Astrocyte of the spinal cord (primary cell): ENCODE measurements at regions not wholly inside any gene's neighbourhood (a gene's known extent, or its start where the extent isn't known, plus 50 kb on each side); places are given as distances from the start of the nearest gene placed in this dataset.

Experiments used
- DNase-seq: peaks from one replicate; pipeline ENCODE4 v3.0.0; 2011; ENCODE audit warnings: low read depth, low spot score
- H3K4me3 ChIP-seq: 2 replicates; pipeline ENCODE4 v1.5.1; 2011; ENCODE audit warnings: low read depth, mild to moderate bottlenecking, low read length, moderate library complexity
- in situ Hi-C: cut with HindIII; loops from 2 replicates; pipeline ENCODE4 v1.10.0; 2017; ENCODE audit warnings: low sequenced_read_pairs
- TF ChIP-seq, protein P1 (sequence below): IDR thresholded peaks from 2 replicates; pipeline ENCODE4 v1.5.1; 2012; ENCODE audit warnings: low read depth, mild to moderate bottlenecking, low read length, inconsistent platforms

DNA sequence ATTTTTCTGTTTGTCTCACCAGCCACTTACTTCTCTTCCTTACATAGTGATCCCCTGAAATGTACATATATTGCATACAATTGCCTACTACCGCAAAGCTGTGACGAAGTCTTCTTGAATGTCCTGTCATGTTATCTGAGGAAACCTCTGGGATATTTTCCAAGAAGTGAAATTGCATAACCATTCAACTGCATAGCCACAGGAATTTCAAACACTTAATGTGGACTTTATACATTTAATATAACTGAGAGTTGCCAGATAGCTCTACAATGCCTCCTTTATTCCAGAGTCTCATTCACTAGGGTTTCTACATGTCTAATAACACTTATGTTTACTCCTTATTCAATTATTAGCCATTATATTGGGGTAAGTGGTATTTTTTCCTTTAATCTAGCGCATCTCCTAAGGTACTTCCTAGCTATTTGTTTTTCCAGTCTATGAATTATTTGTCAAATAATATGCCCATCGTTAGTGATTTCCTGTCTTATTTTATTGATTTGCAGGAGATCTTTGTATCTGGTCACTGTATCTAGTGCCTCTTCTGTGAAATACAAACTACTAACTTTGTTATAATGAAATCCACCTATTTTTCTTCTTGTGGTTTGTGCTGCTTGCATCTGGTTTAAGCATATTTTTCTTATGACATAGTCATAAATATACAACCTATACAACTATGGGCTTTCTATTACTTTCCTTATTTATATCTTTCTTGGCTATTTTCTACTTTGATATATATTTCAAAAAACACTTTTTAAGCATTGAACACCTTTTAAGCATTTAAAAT lies 69.2 kb upstream of the GRID2 start:
- peak; percentile 99 for DNase-seq
- TF ChIP-seq, protein P1, sequence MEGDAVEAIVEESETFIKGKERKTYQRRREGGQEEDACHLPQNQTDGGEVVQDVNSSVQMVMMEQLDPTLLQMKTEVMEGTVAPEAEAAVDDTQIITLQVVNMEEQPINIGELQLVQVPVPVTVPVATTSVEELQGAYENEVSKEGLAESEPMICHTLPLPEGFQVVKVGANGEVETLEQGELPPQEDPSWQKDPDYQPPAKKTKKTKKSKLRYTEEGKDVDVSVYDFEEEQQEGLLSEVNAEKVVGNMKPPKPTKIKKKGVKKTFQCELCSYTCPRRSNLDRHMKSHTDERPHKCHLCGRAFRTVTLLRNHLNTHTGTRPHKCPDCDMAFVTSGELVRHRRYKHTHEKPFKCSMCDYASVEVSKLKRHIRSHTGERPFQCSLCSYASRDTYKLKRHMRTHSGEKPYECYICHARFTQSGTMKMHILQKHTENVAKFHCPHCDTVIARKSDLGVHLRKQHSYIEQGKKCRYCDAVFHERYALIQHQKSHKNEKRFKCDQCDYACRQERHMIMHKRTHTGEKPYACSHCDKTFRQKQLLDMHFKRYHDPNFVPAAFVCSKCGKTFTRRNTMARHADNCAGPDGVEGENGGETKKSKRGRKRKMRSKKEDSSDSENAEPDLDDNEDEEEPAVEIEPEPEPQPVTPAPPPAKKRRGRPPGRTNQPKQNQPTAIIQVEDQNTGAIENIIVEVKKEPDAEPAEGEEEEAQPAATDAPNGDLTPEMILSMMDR, result no peak
- no peak overlapping the region for H3K4me3 ChIP-seq
- in situ Hi-C loops, result no loop called here

DNA sequence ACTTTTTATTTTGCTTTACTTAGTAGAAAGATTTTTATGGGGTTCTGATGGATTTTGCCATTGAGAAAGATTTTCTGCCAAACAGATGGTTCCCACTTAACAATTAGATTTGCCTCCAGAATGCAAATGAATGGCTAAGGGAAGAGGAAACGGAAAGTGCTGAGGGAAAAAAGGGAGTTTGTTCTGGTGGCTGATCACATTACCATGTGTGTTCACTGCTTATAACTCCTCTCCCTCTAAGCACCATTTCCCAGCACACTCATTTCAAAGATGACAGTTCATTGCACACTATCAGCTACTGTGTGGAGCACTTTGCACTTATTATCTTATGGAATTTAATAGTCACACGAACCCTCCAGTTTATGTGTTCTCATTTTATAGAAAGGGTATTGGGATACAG lies 68.0 kb upstream of the GRID2 start:
- TF ChIP-seq, protein P1, result no peak
- peak; percentile 19 for DNase-seq
- in situ Hi-C loops, result no loop called here

DNA sequence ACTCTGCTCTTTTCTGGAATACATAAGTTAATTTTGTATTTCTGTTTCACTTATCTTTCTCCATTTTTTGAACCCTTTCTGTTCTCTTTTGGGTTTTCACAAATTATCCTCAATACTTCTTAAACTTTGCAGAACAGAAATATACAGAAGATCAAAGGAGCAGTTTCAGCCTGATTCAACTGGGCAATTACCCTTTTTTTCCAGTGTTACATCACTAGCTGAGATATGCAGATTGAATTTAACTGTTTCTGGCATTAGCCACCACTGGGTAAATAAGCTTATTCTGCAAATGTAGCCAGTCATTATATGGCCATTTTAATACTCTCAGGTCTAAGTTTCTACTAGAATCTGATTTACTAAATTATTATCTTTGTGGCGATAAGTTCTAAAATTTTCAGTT lies 66.9 kb upstream of the GRID2 start:
- H3K4me3 ChIP-seq, result no peak overlapping the region
- TF ChIP-seq, protein P1, result no peak
- in situ Hi-C loops, result no loop called here
- peak; percentile 79 for DNase-seq

More for the DNA sequence above, 68.0 kb upstream of the GRID2 start:
- no peak overlapping the region for H3K4me3 ChIP-seq

DNA sequence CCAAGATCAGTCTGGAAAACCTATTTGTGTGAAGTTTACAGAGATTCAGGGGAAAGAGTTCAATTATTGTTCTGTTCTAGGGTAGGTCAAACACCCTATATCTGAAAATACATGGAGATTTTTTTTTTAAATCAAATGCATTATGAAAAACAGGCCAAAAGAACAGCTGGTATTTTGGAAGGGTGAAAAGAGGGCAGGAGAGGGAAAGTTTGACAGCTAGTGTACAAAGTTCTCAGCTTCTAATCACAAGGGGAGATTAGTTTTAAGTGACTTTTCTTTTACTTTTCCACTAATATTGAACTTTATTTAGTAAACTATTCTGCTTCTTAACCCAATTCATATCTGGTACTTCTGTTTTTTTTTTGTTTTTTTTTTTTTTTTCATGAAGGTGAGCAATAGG lies 66.2 kb upstream of the GRID2 start:
- H3K4me3 ChIP-seq, result no peak overlapping the region
- TF ChIP-seq, protein P1, result no peak
- DNase-seq, result no peak
- in situ Hi-C loops, result no loop called here

DNA sequence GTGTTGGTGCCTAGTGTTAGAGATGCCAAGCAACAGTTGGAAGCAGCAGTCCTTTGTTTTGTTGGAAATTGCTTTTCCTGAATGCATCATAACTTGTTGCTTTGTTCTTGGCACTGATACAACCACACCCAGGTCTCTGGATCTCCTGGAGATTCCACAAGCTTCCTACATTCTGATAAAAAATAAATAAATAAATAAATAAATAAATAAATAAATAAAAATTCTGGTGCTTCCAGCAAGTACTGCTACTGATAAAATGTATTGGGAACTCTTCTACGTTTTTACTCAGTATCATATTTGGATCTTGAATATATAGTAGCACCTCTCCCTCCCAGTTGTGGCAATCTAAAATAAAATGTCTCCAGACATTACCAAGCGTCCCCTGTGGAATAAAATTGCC lies 62.7 kb upstream of the GRID2 start:
- in situ Hi-C loops, result no loop called here
- H3K4me3 ChIP-seq, result no peak overlapping the region
- DNase-seq, result no peak
- TF ChIP-seq, protein P1, result no peak

DNA sequence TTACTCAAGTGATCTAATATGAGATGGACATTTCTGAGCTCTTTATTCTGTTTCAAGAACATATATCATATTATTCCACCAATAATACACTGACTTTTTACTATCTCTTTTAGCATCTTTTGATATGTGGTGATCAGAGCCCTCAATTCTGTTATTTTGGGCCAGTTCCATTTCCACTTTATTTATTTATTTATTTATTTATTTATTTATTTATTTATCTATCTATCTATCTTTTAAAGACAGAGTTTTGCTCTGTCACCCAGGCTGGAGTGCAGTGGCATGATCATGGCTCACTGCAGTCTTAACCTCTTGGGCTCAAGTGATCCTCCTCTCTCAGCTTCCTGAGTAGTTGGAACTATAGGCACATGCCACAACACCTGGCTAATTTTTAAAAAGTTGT lies 57.4 kb upstream of the GRID2 start:
- in situ Hi-C loops, result no loop called here
- H3K4me3 ChIP-seq, result no peak overlapping the region
- DNase-seq, result no peak
- TF ChIP-seq, protein P1, result no peak
